Type B pancreatic cell (in vitro differentiated cells): ENCODE measurements at regions not wholly inside any gene's neighbourhood (a gene's known extent, or its start where the extent isn't known, plus 50 kb on each side); places are given as distances from the start of the nearest gene placed in this dataset.

Experiments
- DNase-seq: peaks from one replicate; pipeline ENCODE4 v3.0.0; 2021; ENCODE audit warnings: mixed read lengths; ENCODE audit not compliant: unreplicated experiment; ENCODE audit errors: extremely low spot score
- H3K27ac Mint-ChIP-seq: 2 replicates; pipeline ENCODE4 v1.8.0; 2021; ENCODE audit warnings: mild to moderate bottlenecking, mixed read lengths
- H3K27me3 Mint-ChIP-seq: 2 replicates; pipeline ENCODE4 v1.8.0; 2021; ENCODE audit warnings: mixed read lengths
- H3K36me3 Mint-ChIP-seq: 2 replicates; pipeline ENCODE4 v1.8.0; 2021; ENCODE audit warnings: mixed read lengths
- H3K4me1 Mint-ChIP-seq: one replicate; pipeline ENCODE4 v1.8.0; 2021; ENCODE audit warnings: mixed read lengths; ENCODE audit not compliant: unreplicated experiment
- H3K4me3 Mint-ChIP-seq: 2 replicates; pipeline ENCODE4 v1.8.0; 2021; ENCODE audit warnings: mild to moderate bottlenecking, mixed read lengths
- H3K9me3 Mint-ChIP-seq: 2 replicates; pipeline ENCODE4 v1.8.0; 2021; ENCODE audit warnings: mixed read lengths
- TF ChIP-seq, protein P1 (sequence below): fragments of 200-600 bp; sonication (generic); conservative IDR thresholded peaks from 2 replicates; pipeline ENCODE4 v1.5.0; 2021; ENCODE audit warnings: antibody characterized with exemption, mild to moderate bottlenecking

DNA sequence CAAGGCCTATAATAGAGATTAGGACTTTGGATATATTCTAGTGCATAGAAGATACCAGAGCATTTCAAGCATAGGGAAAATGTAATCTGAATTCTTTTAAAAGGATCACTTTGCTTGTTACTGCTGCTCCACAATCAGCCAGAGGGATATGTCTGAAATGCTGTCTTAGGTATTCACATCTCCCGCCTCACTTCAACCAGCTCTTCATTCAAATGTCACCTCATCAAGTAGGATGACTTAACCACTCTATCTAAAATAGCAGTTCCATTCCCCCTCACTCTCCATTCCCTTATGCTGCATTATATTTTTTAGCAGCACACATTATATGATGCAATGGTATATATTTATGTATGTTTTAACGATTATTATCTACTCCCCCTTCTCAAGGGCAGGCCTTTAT, 500.3 kb upstream of the GRIA1 start:
- no peaks in the 10 kb centered on the region for H3K36me3 Mint-ChIP-seq
- no peaks in the 10 kb centered on the region for H3K27me3 Mint-ChIP-seq
- no peak overlapping the region for H3K4me3 Mint-ChIP-seq
- no peak for DNase-seq
- H3K4me1 Mint-ChIP-seq: no peaks in the 10 kb centered on the region
- no peak overlapping the region for H3K27ac Mint-ChIP-seq
- TF ChIP-seq, protein P1, sequence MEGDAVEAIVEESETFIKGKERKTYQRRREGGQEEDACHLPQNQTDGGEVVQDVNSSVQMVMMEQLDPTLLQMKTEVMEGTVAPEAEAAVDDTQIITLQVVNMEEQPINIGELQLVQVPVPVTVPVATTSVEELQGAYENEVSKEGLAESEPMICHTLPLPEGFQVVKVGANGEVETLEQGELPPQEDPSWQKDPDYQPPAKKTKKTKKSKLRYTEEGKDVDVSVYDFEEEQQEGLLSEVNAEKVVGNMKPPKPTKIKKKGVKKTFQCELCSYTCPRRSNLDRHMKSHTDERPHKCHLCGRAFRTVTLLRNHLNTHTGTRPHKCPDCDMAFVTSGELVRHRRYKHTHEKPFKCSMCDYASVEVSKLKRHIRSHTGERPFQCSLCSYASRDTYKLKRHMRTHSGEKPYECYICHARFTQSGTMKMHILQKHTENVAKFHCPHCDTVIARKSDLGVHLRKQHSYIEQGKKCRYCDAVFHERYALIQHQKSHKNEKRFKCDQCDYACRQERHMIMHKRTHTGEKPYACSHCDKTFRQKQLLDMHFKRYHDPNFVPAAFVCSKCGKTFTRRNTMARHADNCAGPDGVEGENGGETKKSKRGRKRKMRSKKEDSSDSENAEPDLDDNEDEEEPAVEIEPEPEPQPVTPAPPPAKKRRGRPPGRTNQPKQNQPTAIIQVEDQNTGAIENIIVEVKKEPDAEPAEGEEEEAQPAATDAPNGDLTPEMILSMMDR: no peak
- H3K9me3 Mint-ChIP-seq: no peaks in the 10 kb centered on the region

DNA sequence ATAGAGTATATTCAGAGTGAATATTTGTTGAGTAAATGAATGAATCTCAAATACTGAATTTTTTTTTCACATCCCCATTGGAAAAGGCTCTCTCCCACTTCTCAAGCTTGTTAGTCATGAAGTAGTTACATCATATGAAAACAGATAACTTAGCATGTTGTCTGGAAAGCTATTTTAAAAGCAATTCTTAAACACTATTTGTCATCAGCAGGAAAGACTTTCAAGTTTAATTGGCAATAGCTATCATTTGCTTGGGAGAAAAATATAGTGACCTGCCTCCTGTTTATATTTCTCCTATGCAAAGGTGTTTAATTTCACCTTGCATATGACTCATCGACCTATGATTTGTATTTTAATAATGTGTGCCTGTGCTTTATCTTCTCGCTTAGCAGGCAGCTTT, 499.8 kb upstream of the GRIA1 start:
- no peak for DNase-seq
- Mint-ChIP-seq H3K4me1 (no peaks in the 10 kb centered on the region), H3K36me3 (no peaks in the 10 kb centered on the region), H3K27ac (no peak overlapping the region), H3K4me3 (no peak overlapping the region), H3K27me3 (no peaks in the 10 kb centered on the region), H3K9me3 (no peaks in the 10 kb centered on the region)
- TF ChIP-seq, protein P1: no peak

DNA sequence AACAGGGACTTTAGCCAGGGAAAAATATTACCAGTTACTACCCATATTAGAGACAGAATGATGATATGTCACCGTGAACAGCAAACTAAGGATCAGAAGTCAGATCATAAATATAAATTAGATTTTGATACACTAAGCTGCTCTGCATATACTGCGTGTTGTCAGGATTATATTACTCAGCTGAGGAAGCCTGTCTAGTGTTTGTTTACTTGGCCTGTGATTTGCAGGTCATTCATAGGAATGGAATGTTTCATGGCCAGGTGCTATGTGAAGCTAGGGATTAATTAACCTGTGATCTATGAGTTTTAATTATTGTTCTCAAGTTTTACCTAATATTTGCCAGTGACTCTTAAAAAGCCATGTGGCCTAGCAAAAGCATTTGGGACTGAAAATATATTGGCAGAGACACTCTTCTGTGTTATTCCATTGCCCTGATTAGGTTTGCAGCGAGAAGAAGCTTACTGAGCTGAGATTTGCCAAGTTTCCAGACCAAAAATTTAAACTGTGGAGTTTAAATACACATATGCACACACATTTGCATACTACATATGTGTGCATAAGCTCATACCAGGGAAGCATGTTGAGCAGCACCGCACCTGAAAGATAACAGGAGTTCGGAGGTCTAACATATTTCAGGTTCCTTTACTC, 496.3 kb upstream of the GRIA1 start:
- no peak overlapping the region for H3K27ac Mint-ChIP-seq
- no peak overlapping the region for H3K4me3 Mint-ChIP-seq
- TF ChIP-seq, protein P1: no peak
- no peaks in the 10 kb centered on the region for H3K27me3 Mint-ChIP-seq
- no peak for DNase-seq
- no peaks in the 10 kb centered on the region for H3K4me1 Mint-ChIP-seq
- H3K36me3 Mint-ChIP-seq: no peaks in the 10 kb centered on the region
- no peaks in the 10 kb centered on the region for H3K9me3 Mint-ChIP-seq

DNA sequence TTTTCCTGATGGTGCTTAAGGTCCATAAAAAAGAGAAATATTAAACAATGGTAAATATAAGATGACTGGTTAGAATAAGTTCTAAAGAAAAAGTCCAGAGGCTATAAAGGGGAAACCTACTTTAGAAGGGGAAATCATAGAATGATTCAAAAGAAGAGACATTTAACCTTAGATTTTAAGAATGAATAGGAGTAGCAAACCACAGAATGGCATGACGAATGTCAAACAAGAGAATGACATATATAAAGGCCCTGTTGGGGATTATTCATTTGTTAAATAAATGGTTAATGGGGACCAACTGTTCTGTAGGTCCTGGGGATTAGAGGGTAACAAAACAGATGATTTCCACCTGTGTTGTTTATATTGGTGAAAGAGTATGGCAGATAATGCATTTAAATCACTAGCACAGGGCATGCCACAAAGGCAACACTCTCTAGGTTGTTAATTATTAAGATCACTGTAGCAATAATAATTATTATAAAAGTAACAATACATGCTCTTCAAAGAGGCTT, 495.2 kb upstream of the GRIA1 start:
- Mint-ChIP-seq H3K4me3 (no peak overlapping the region), H3K36me3 (no peaks in the 10 kb centered on the region), H3K27ac (no peak overlapping the region), H3K27me3 (no peaks in the 10 kb centered on the region), H3K9me3 (no peaks in the 10 kb centered on the region), H3K4me1 (no peaks in the 10 kb centered on the region)
- DNase-seq: no peak
- TF ChIP-seq, protein P1: no peak

DNA sequence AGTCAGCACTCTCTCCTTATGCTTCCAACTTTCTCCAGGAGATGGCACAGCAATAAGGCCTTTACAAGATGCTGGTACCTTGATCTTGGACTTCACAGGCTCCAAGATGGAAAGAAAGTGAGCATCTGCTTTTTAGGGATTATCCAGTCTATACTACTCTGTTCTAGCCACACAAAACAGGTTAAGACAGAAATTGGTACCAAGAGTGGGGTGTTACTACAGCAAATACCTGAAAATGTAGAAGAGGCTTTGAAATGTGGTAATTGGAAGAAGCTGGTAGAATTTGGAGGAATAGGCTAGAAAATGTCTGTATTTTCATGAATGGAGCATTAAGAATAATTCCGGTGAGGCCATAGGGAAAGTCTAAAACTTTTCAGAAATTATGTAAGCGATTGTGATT, 484.8 kb upstream of the GRIA1 start:
- Mint-ChIP-seq H3K4me3 (no peak overlapping the region), H3K9me3 (peaks cover 9% of the 10 kb centered on the region), H3K4me1 (no peaks in the 10 kb centered on the region), H3K27me3 (no peaks in the 10 kb centered on the region), H3K36me3 (no peaks in the 10 kb centered on the region), H3K27ac (no peak overlapping the region)
- no peak for DNase-seq
- TF ChIP-seq, protein P1: no peak
